ENCODE measurements at regions not wholly inside any gene's neighbourhood (a gene's known extent, or its start where the extent isn't known, plus 50 kb on each side); places are given as distances from the start of the nearest gene placed in this dataset.

GRCh38 chr5:142501890-142502289 is 177.1 kb upstream of the SPRY4 start:
- ATAC-seq, result no peak
- Histone ChIP-seq H3K27me3 (no peaks in the 10 kb centered on the region), H3K4me3 (no peak overlapping the region), H3K27ac (no peak overlapping the region), H3K9me3 (no peaks in the 10 kb centered on the region), H3K4me1 (peaks cover 0 to 14% (median 0%) of the 10 kb centered on the region in 12 donors), H3K36me3 (no peaks in the 10 kb centered on the region)
- WGBS, 4 donors, result 84 to 96% (median 88%) methylated on average over 3 of the region's 3 CpGs
- TF ChIP-seq CTCF (IDR thresholded peaks at IDR 0.05) (no peak), POLR2A (IDR thresholded peaks at IDR 0.05) (no peak)
- intact Hi-C loops (cut with DNase I), result no loop called here
- DNase-seq, result no peak

GRCh38 chr5:142500227-142500905 is 175.5 kb upstream of the SPRY4 start:
- 81 to 98% (median 95%) methylated on average over 3 of the region's 3 CpGs for WGBS, 4 donors
- Histone ChIP-seq H3K27ac (no peak overlapping the region), H3K27me3 (no peaks in the 10 kb centered on the region), H3K9me3 (no peaks in the 10 kb centered on the region), H3K4me1 (peaks cover 0 to 11% (median 0%) of the 10 kb centered on the region in 12 donors), H3K4me3 (no peak overlapping the region), H3K36me3 (no peaks in the 10 kb centered on the region)
- DNase-seq (no peak), ATAC-seq (no peak)
- TF ChIP-seq POLR2A (IDR thresholded peaks at IDR 0.05) (no peak), CTCF (IDR thresholded peaks at IDR 0.05) (no peak)
- intact Hi-C loops (cut with DNase I), result no loop called here

- no peak for ATAC-seq
- no peak overlapping the region for H3K27ac ChIP-seq
- no peaks in the 10 kb centered on the region for H3K9me3 ChIP-seq
- H3K4me1 ChIP-seq, result peaks cover 0 to 15% (median 0%) of the 10 kb centered on the region in 12 donors
- WGBS, 4 donors, result 68 to 75% (median 72%) methylated on average over 6 of the region's 6 CpGs
- no peaks in the 10 kb centered on the region for H3K36me3 ChIP-seq
- no peak overlapping the region for H3K4me3 ChIP-seq
- no peaks in the 10 kb centered on the region for H3K27me3 ChIP-seq
- TF ChIP-seq POLR2A (IDR thresholded peaks at IDR 0.05), result no peak
- TF ChIP-seq CTCF (IDR thresholded peaks at IDR 0.05), result no peak
- no peak for DNase-seq
- intact Hi-C loops (cut with DNase I), result no loop called here
Observed at GRCh38 chr5:142499591-142500226, 174.9 kb upstream of the SPRY4 start.

- Histone ChIP-seq H3K4me3 (no peak overlapping the region), H3K27ac (no peak overlapping the region), H3K9me3 (no peaks in the 10 kb centered on the region), H3K36me3 (no peaks in the 10 kb centered on the region), H3K4me1 (peaks cover 0 to 22% (median 6%) of the 10 kb centered on the region in 12 donors), H3K27me3 (no peaks in the 10 kb centered on the region)
- WGBS, 4 donors, result 89 to 93% (median 91%) methylated on average over 3 of the region's 3 CpGs
- TF ChIP-seq POLR2A (IDR thresholded peaks at IDR 0.05) (no peak), CTCF (IDR thresholded peaks at IDR 0.05) (no peak)
- intact Hi-C loops (cut with DNase I), result no loop called here
- no peak for ATAC-seq
- no peak for DNase-seq
Observed at GRCh38 chr5:142498298-142498697, 173.5 kb upstream of the SPRY4 start.

Data from heart left ventricle (tissue), 16 donors.